ENCODE measurements at regions not wholly inside any gene's neighbourhood (a gene's known extent, or its start where the extent isn't known, plus 50 kb on each side); places are given as distances from the start of the nearest gene placed in this dataset.
"Not testable (repeated sequence)": the region's sequence is repeated elsewhere in the genome, so short reads cannot be mapped to it uniquely, and the experiment has no call there.

- no peak for DNase-seq (ENCODE audit: low read depth in 4 of 4, low spot score in 3 of 4)
Observed at GRCh38 chr4:177494791-177495190, 52.6 kb upstream of the AGA start.

GRCh38 chr4:177495626-177496025, 53.4 kb upstream of the AGA start:
- not testable (repeated sequence) for DNase-seq (ENCODE audit: low read depth in 4 of 4, low spot score in 3 of 4)

GRCh38 chr4:177499537-177499936, 57.3 kb upstream of the AGA start:
- DNase-seq (ENCODE audit: low read depth in 4 of 4, low spot score in 3 of 4): no peak

GRCh38 chr4:177505171-177505615, 63.0 kb upstream of the AGA start:
- no peak for DNase-seq (ENCODE audit: low read depth in 4 of 4, low spot score in 3 of 4)

- DNase-seq (ENCODE audit: low read depth in 4 of 4, low spot score in 3 of 4): no peak
Observed at GRCh38 chr4:177508662-177509061, 66.4 kb upstream of the AGA start.

GRCh38 chr4:177509226-177509745, 67.0 kb upstream of the AGA start:
- DNase-seq (ENCODE audit: low read depth in 4 of 4, low spot score in 3 of 4): no peak

- peak in 3 of 4 donors; percentile 2 to 26 (median 19) for DNase-seq (ENCODE audit: low read depth in 4 of 4, low spot score in 3 of 4)
Observed at GRCh38 chr4:177511611-177512010, 69.4 kb upstream of the AGA start.

GRCh38 chr4:177512646-177513045, 70.4 kb upstream of the AGA start:
- no peak for DNase-seq (ENCODE audit: low read depth in 4 of 4, low spot score in 3 of 4)

- DNase-seq (ENCODE audit: low read depth in 4 of 4, low spot score in 3 of 4): no peak
Observed at GRCh38 chr4:177517862-177518261, 75.6 kb upstream of the AGA start.

- DNase-seq (ENCODE audit: low read depth in 4 of 4, low spot score in 3 of 4): no peak
Observed at GRCh38 chr4:177519481-177520260, 77.4 kb upstream of the AGA start.

GRCh38 chr4:177528620-177529019, 86.4 kb upstream of the AGA start:
- no peak for DNase-seq (ENCODE audit: low read depth in 4 of 4, low spot score in 3 of 4)

GRCh38 chr4:177530561-177530960, 88.3 kb upstream of the AGA start:
- no peak for DNase-seq (ENCODE audit: low read depth in 4 of 4, low spot score in 3 of 4)

GRCh38 chr4:177532358-177532757, 90.1 kb upstream of the AGA start:
- DNase-seq (ENCODE audit: low read depth in 4 of 4, low spot score in 3 of 4): no peak

- not testable (repeated sequence) for DNase-seq (ENCODE audit: low read depth in 4 of 4, low spot score in 3 of 4)
Observed at GRCh38 chr4:177534841-177535240, 92.6 kb upstream of the AGA start.

GRCh38 chr4:177546745-177547144, 104.5 kb upstream of the AGA start:
- DNase-seq (ENCODE audit: low read depth in 4 of 4, low spot score in 3 of 4): no peak

- no peak for DNase-seq (ENCODE audit: low read depth in 4 of 4, low spot score in 3 of 4)
Observed at GRCh38 chr4:177547985-177548384, 105.7 kb upstream of the AGA start.

GRCh38 chr4:177555007-177555574, 112.9 kb upstream of the AGA start:
- DNase-seq (ENCODE audit: low read depth in 4 of 4, low spot score in 3 of 4): peak in 1 of 4 donors; percentile 8

- DNase-seq (ENCODE audit: low read depth in 4 of 4, low spot score in 3 of 4): no peak
Observed at GRCh38 chr4:177557416-177557815, 115.2 kb upstream of the AGA start.

- no peak for DNase-seq (ENCODE audit: low read depth in 4 of 4, low spot score in 3 of 4)
Observed at GRCh38 chr4:177558995-177559394, 116.8 kb upstream of the AGA start.

GRCh38 chr4:177562163-177562562, 119.9 kb upstream of the AGA start:
- no peak for DNase-seq (ENCODE audit: low read depth in 4 of 4, low spot score in 3 of 4)

- no peak for DNase-seq (ENCODE audit: low read depth in 4 of 4, low spot score in 3 of 4)
Observed at GRCh38 chr4:177562859-177563258, 120.6 kb upstream of the AGA start.

- DNase-seq (ENCODE audit: low read depth in 4 of 4, low spot score in 3 of 4): no peak
Observed at GRCh38 chr4:177566691-177567090, 124.5 kb upstream of the AGA start.
